Epithelial cell of esophagus (primary cell): ENCODE measurements at regions not wholly inside any gene's neighbourhood (a gene's known extent, or its start where the extent isn't known, plus 50 kb on each side); places are given as distances from the start of the nearest gene placed in this dataset.

Experiments
- DNase-seq: peaks from one replicate; pipeline ENCODE4 v3.0.0; 2010; ENCODE audit warnings: low read depth
- H3K4me3 ChIP-seq: 2 replicates; pipeline ENCODE4 v1.5.1; 2011; ENCODE audit warnings: mild to moderate bottlenecking, low read length, control low read depth
- CTCF ChIP-seq: IDR thresholded peaks from 2 replicates; pipeline ENCODE4 v1.5.1; 2011; ENCODE audit warnings: low read depth, mild to moderate bottlenecking, low read length, control low read depth, inconsistent platforms; ENCODE audit not compliant: insufficient read depth; ENCODE audit errors: missing control alignments

GRCh38 chr9:115513148-115513547 lies 395.2 kb upstream of the TNC start:
- TF ChIP-seq CTCF = no peak

GRCh38 chr9:115514454-115514853 lies 396.5 kb upstream of the TNC start:
- no peak overlapping the region for H3K4me3 ChIP-seq
- no peak for TF ChIP-seq CTCF
- no peak for DNase-seq

More at GRCh38 chr9:115513148-115513547, 395.2 kb upstream of the TNC start:
- H3K4me3 ChIP-seq = no peak overlapping the region
- DNase-seq = no peak

GRCh38 chr9:115517335-115518075 lies 399.5 kb upstream of the TNC start:
- H3K4me3 ChIP-seq = no peak overlapping the region
- TF ChIP-seq CTCF = no peak
- DNase-seq = no peak

GRCh38 chr9:115520646-115521045 lies 402.7 kb upstream of the TNC start:
- no peak for DNase-seq
- no peak overlapping the region for H3K4me3 ChIP-seq
- TF ChIP-seq CTCF = no peak

GRCh38 chr9:115522912-115523311 lies 405.0 kb upstream of the TNC start:
- peak; percentile 21 for DNase-seq
- no peak for TF ChIP-seq CTCF
- no peak overlapping the region for H3K4me3 ChIP-seq

- TF ChIP-seq CTCF = peak; percentile 89
- H3K4me3 ChIP-seq = no peak overlapping the region
- peak; percentile 74 for DNase-seq
These were observed 406.6 kb upstream of the TNC start for GRCh38 chr9:115524453-115525059.
